Omental fat pad (tissue), 1 donor: ENCODE measurements at regions not wholly inside any gene's neighbourhood (a gene's known extent, or its start where the extent isn't known, plus 50 kb on each side); places are given as distances from the start of the nearest gene placed in this dataset.
"Not testable (repeated sequence)": the region's sequence is repeated elsewhere in the genome, so short reads cannot be mapped to it uniquely, and the experiment has no call there.

Experiments used
- ATAC-seq: fragments of 150-250 bp; one replicate; pipeline ENCODE4 v1.9.1; 2016; ENCODE audit warnings: mild to moderate bottlenecking, moderate library complexity; ENCODE audit not compliant: low FRiP score
- DNase-seq: peaks from one replicate; pipeline ENCODE4 v3.0.0-alpha.2; 2019; ENCODE audit warnings: low spot score

GRCh38 chr1:120357046-120357445 lies 57.8 kb upstream of the NBPF8 start:
- ATAC-seq = not testable (repeated sequence)
- DNase-seq = peak; percentile 24

GRCh38 chr1:120356170-120356569 lies 58.7 kb upstream of the NBPF8 start:
- not testable (repeated sequence) for DNase-seq, ATAC-seq

GRCh38 chr1:120354618-120355184 lies 60.1 kb upstream of the NBPF8 start:
- ATAC-seq = peak; percentile 95

GRCh38 chr1:120342231-120343073 lies 72.4 kb upstream of the NBPF8 start:
- not testable (repeated sequence) for DNase-seq, ATAC-seq

More at GRCh38 chr1:120354618-120355184, 60.1 kb upstream of the NBPF8 start:
- DNase-seq = not testable (repeated sequence)

GRCh38 chr1:120341756-120342155 lies 73.1 kb upstream of the NBPF8 start:
- not testable (repeated sequence) for DNase-seq, ATAC-seq

- not testable (repeated sequence) for DNase-seq
Measured at GRCh38 chr1:120340838-120341751, 73.7 kb upstream of the NBPF8 start.

GRCh38 chr1:120315738-120316137 lies 99.1 kb upstream of the NBPF8 start:
- DNase-seq, ATAC-seq: not testable (repeated sequence)

More at GRCh38 chr1:120340838-120341751, 73.7 kb upstream of the NBPF8 start:
- not testable (repeated sequence) for ATAC-seq

GRCh38 chr1:120311930-120312329 lies 102.9 kb upstream of the NBPF8 start:
- not testable (repeated sequence) for DNase-seq, ATAC-seq

GRCh38 chr1:120308940-120309578 lies 105.8 kb upstream of the NBPF8 start:
- DNase-seq, ATAC-seq: not testable (repeated sequence)

- not testable (repeated sequence) for DNase-seq
- ATAC-seq = peak; percentile 66
Measured at GRCh38 chr1:120305046-120305445, 109.8 kb upstream of the NBPF8 start.

- not testable (repeated sequence) for DNase-seq, ATAC-seq
Measured at GRCh38 chr1:120304341-120304740, 110.5 kb upstream of the NBPF8 start.

GRCh38 chr1:120299433-120300057 lies 115.3 kb upstream of the NBPF8 start:
- DNase-seq, ATAC-seq: not testable (repeated sequence)

GRCh38 chr1:120298487-120298886 lies 116.3 kb upstream of the NBPF8 start:
- ATAC-seq, DNase-seq: not testable (repeated sequence)

GRCh38 chr1:120297345-120297953 lies 117.4 kb upstream of the NBPF8 start:
- ATAC-seq = not testable (repeated sequence)

GRCh38 chr1:120290105-120290504 lies 113.8 kb upstream of the SEC22B start:
- ATAC-seq, DNase-seq: not testable (repeated sequence)

More at GRCh38 chr1:120297345-120297953, 117.4 kb upstream of the NBPF8 start:
- DNase-seq = not testable (repeated sequence)

- ATAC-seq = peak; percentile 35
- DNase-seq = not testable (repeated sequence)
Measured at GRCh38 chr1:120289601-120290074, 113.3 kb upstream of the SEC22B start.

GRCh38 chr1:120288814-120289600 lies 112.7 kb upstream of the SEC22B start:
- DNase-seq = not testable (repeated sequence)
- peak; percentile 94 for ATAC-seq
